WTC11 (cell line): ENCODE measurements at regions not wholly inside any gene's neighbourhood (a gene's known extent, or its start where the extent isn't known, plus 50 kb on each side); places are given as distances from the start of the nearest gene placed in this dataset.

ENCODE experiments used
- ATAC-seq: fragments of 200-7000 bp; cut with Tn5 transposase; 2 replicates; pipeline ENCODE4 v1.10.0; 2021; ENCODE audit warnings: mild to moderate bottlenecking, moderate library complexity
- CTCF ChIA-PET: fragments of 300-600 bp; sonication (Branson Sonifier 250); formaldehyde crosslinking; loops from one replicate; lab custom pipeline; 2021; ENCODE audit warnings: antibody characterized with exemption; lab: Charles Lee
- POLR2A ChIA-PET: fragments of 350-600 bp; sonication (Branson Sonifier 250); formaldehyde crosslinking; loops from one replicate; lab custom pipeline; 2021; ENCODE audit warnings: antibody characterized with exemption; lab: Charles Lee
- DNase-seq: peaks from one replicate; pipeline ENCODE4 v3.0.0; 2021; ENCODE audit warnings: low spot score
- H3K27ac Mint-ChIP-seq: 2 replicates; pipeline ENCODE4 v1.8.0; 2021; ENCODE audit warnings: mixed read lengths
- H3K27me3 Mint-ChIP-seq: 2 replicates; pipeline ENCODE4 v1.8.0; 2021; ENCODE audit warnings: low read depth, mild to moderate bottlenecking, moderate library complexity, mixed read lengths
- H3K36me3 Mint-ChIP-seq: 2 replicates; pipeline ENCODE4 v1.8.0; 2021; ENCODE audit warnings: mixed read lengths
- H3K4me1 Mint-ChIP-seq: 2 replicates; pipeline ENCODE4 v1.8.0; 2022; ENCODE audit warnings: mixed read lengths
- H3K4me3 Mint-ChIP-seq: 2 replicates; pipeline ENCODE4 v1.8.0; 2021; ENCODE audit warnings: mild to moderate bottlenecking, moderate library complexity, mixed read lengths
- H3K9me3 Mint-ChIP-seq: 2 replicates; pipeline ENCODE4 v1.8.0; 2021; ENCODE audit warnings: mixed read lengths
- AFF4 ChIP-seq: sonication (generic); formaldehyde crosslinking; IDR thresholded peaks from 2 replicates; pipeline ENCODE4 v1.8.1; 2023; ENCODE audit warnings: mild to moderate bottlenecking, missing genetic modification reagents, borderline replicate concordance
- ATF2 ChIP-seq: sonication (generic); formaldehyde crosslinking; IDR thresholded peaks from 2 replicates; pipeline ENCODE4 v1.8.1; 2022; ENCODE audit warnings: low read depth, missing genetic modification reagents, borderline replicate concordance
- FOXK1 ChIP-seq: sonication (generic); formaldehyde crosslinking; IDR thresholded peaks from 2 replicates; pipeline ENCODE4 v1.8.0; 2022; ENCODE audit warnings: mild to moderate bottlenecking, moderate library complexity, missing genetic modification reagents
- GRHL2 ChIP-seq: fragments of 250-450 bp; sonication (Bioruptor Pico); IDR thresholded peaks from 2 replicates; pipeline ENCODE4 v1.8.0; 2022; ENCODE audit warnings: mild to moderate bottlenecking, moderate library complexity; ENCODE audit not compliant: insufficient replicate concordance, severe bottlenecking
- JUN ChIP-seq: sonication (generic); formaldehyde crosslinking; IDR thresholded peaks from 2 replicates; pipeline ENCODE4 v1.8.0; 2023; ENCODE audit warnings: mild to moderate bottlenecking, missing genetic modification reagents
- SMAD3 ChIP-seq: sonication (generic); formaldehyde crosslinking; IDR thresholded peaks from 2 replicates; pipeline ENCODE4 v1.8.0; 2022; ENCODE audit warnings: missing genetic modification reagents, mild to moderate bottlenecking, borderline replicate concordance
- TCF7 ChIP-seq: sonication (generic); formaldehyde crosslinking; IDR thresholded peaks from 2 replicates; pipeline ENCODE4 v1.8.0; 2022; ENCODE audit warnings: mild to moderate bottlenecking, low read depth, missing genetic modification reagents, moderate library complexity
- TEAD1 ChIP-seq: sonication (generic); formaldehyde crosslinking; IDR thresholded peaks from 2 replicates; pipeline ENCODE4 v1.8.0; 2022; ENCODE audit warnings: mild to moderate bottlenecking, missing genetic modification reagents
- ZNF425 ChIP-seq: fragments of 250-450 bp; sonication (Bioruptor Pico); conservative IDR thresholded peaks from 2 replicates; pipeline ENCODE4 v1.9.0; 2021; ENCODE audit warnings: mild to moderate bottlenecking
- ZNF512 ChIP-seq: sonication (generic); formaldehyde crosslinking; IDR thresholded peaks from 2 replicates; pipeline ENCODE4 v1.8.1; 2022; ENCODE audit warnings: missing genetic modification reagents, borderline replicate concordance
- ZNF532 ChIP-seq: fragments of 250-450 bp; sonication (Bioruptor Pico); IDR thresholded peaks from 2 replicates; pipeline ENCODE4 v1.9.0; 2021; ENCODE audit warnings: mild to moderate bottlenecking, borderline replicate concordance

- no peak for TF ChIP-seq SMAD3 (CRISPR knock-in tag)
- no peaks in the 10 kb centered on the region for H3K27me3 Mint-ChIP-seq
- no peak for ATAC-seq
- DNase-seq = no peak
- CTCF ChIA-PET = no interaction called here
- no peak overlapping the region for H3K4me3 Mint-ChIP-seq
- POLR2A ChIA-PET = no interaction called here
- no peak overlapping the region for H3K27ac Mint-ChIP-seq
- H3K4me1 Mint-ChIP-seq = no peaks in the 10 kb centered on the region
- H3K36me3 Mint-ChIP-seq = no peaks in the 10 kb centered on the region
- no peaks in the 10 kb centered on the region for H3K9me3 Mint-ChIP-seq
These were observed 374.3 kb downstream of the PCDH7 start for GRCh38 chr4:31094474-31094873.

GRCh38 chr4:31097999-31098398, 377.8 kb downstream of the PCDH7 start:
- no peak for TF ChIP-seq TCF7 (CRISPR knock-in tag)
- TF ChIP-seq, all 79 proteins: peak for 0
- POLR2A ChIA-PET = no interaction called here
- Mint-ChIP-seq H3K4me3 (no peak overlapping the region), H3K27me3 (no peaks in the 10 kb centered on the region), H3K9me3 (no peaks in the 10 kb centered on the region), H3K27ac (no peak overlapping the region), H3K36me3 (no peaks in the 10 kb centered on the region), H3K4me1 (peaks cover 2% of the 10 kb centered on the region; the same call in 1 of the 2 replicates)
- CTCF ChIA-PET = no interaction called here
- ATAC-seq (no peak), DNase-seq (no peak)

- CTCF ChIA-PET = no interaction called here
- H3K9me3 Mint-ChIP-seq = no peaks in the 10 kb centered on the region
These were observed 380.4 kb downstream of the PCDH7 start for GRCh38 chr4:31100536-31100935.

GRCh38 chr4:31104043-31104442, 383.9 kb downstream of the PCDH7 start:
- ATAC-seq (no peak), DNase-seq (no peak)
- Mint-ChIP-seq H3K4me3 (no peak overlapping the region), H3K27me3 (no peaks in the 10 kb centered on the region), H3K4me1 (peaks cover 2% of the 10 kb centered on the region; the same call in 1 of the 2 replicates), H3K9me3 (no peaks in the 10 kb centered on the region), H3K36me3 (no peaks in the 10 kb centered on the region), H3K27ac (no peak overlapping the region)
- ChIA-PET POLR2A (no interaction called here), CTCF (no interaction called here)
- no peak for TF ChIP-seq JUN (CRISPR knock-in tag)
- no peak for TF ChIP-seq TEAD1 (CRISPR knock-in tag)

More at GRCh38 chr4:31100536-31100935, 380.4 kb downstream of the PCDH7 start:
- POLR2A ChIA-PET = no interaction called here
- DNase-seq (no peak), ATAC-seq (no peak)
- H3K27me3 Mint-ChIP-seq = no peaks in the 10 kb centered on the region
- peaks cover 2% of the 10 kb centered on the region; the same call in 1 of the 2 replicates for H3K4me1 Mint-ChIP-seq
- no peak overlapping the region for H3K4me3 Mint-ChIP-seq
- TF ChIP-seq GRHL2 (CRISPR knock-in tag) = no peak
- no peaks in the 10 kb centered on the region for H3K36me3 Mint-ChIP-seq
- no peak overlapping the region for H3K27ac Mint-ChIP-seq

GRCh38 chr4:31104577-31104976, 384.4 kb downstream of the PCDH7 start:
- ATAC-seq (no peak), DNase-seq (no peak)
- no peaks in the 10 kb centered on the region for H3K36me3 Mint-ChIP-seq
- H3K27me3 Mint-ChIP-seq = no peaks in the 10 kb centered on the region
- CTCF ChIA-PET = no interaction called here
- POLR2A ChIA-PET = interaction anchor here (0.6 kb wide), 1 partner anchor 27 kb away, joined by 7 read pairs; no protein-coding TSS in a partner anchor
- no peak overlapping the region for H3K4me3 Mint-ChIP-seq
- H3K9me3 Mint-ChIP-seq = no peaks in the 10 kb centered on the region
- H3K27ac Mint-ChIP-seq = no peak overlapping the region
- H3K4me1 Mint-ChIP-seq = peaks cover 2% of the 10 kb centered on the region; the same call in 1 of the 2 replicates
- TF ChIP-seq AFF4 (CRISPR knock-in tag) = no peak
- TF ChIP-seq ZNF512 (CRISPR knock-in tag) = no peak
- TF ChIP-seq FOXK1 (CRISPR knock-in tag) = no peak
- TF ChIP-seq ATF2 (CRISPR knock-in tag) = no peak
- no peak for TF ChIP-seq ZNF425 (CRISPR knock-in tag)
- no peak for TF ChIP-seq ZNF532
